HepG2 (cell line): ENCODE measurements at regions not wholly inside any gene's neighbourhood (a gene's known extent, or its start where the extent isn't known, plus 50 kb on each side); places are given as distances from the start of the nearest gene placed in this dataset.

ENCODE experiments used
- ATAC-seq: fragments of 200-7000 bp; cut with Tn5 transposase; 3 replicates; pipeline ENCODE4 v1.9.1; 2020; ENCODE audit warnings: mild to moderate bottlenecking, moderate library complexity
- BruUV-seq: library from RNA; stranded (reverse); fragments of 400-500 nt; replicated peaks from 2 replicates; lab custom pipeline; 2021; lab: Mats Ljungman, UMichigan
- CTCF ChIA-PET: fragments of 300-600 bp; formaldehyde crosslinking; extraction: SDS; loops from one replicate; lab custom pipeline; 2021; ENCODE audit warnings: low total read pairs, inconsistent platforms, low intra/inter-chr PET ratio; lab: Yijun Ruan, JAX
- POLR2A ChIA-PET: fragments of 350-600 bp; sonication (Branson Sonifier 250); formaldehyde crosslinking; loops from one replicate; lab custom pipeline; 2020; ENCODE audit warnings: antibody characterized with exemption, inconsistent platforms; lab: Yijun Ruan, JAX
- DNase-seq: peaks from one replicate; pipeline ENCODE4 v3.0.0-alpha.2; 2015; ENCODE audit warnings: low spot score
- FAIRE-seq: peaks from 3 replicates; lab custom pipeline; 2011; peaks lifted over from hg19 to GRCh38; lab: Jason Lieb, UNC
- H2AFZ ChIP-seq: one replicate; pipeline ENCODE4 v1.6.1; 2011; ENCODE audit warnings: low read length, inconsistent platforms
- H3K27ac ChIP-seq: fragments of 300-600 bp; 3 replicates; pipeline ENCODE4 v1.8.0; 2011; ENCODE audit warnings: mixed run types, mild to moderate bottlenecking, mixed read lengths, low read length, inconsistent platforms; ENCODE audit not compliant: insufficient read depth; ENCODE audit errors: extremely low read length
- H3K27me3 ChIP-seq, 2 experiments: fragments of 200-600 bp in 1 of 2; 2 replicates in 1 of 2; 3 replicates in 1 of 2; pipeline versions ENCODE4 v1.6.0 to v1.8.0; 2011; ENCODE audit warnings: low read length in 2 of 2, mild to moderate bottlenecking in 2 of 2, moderate library complexity in 2 of 2, inconsistent platforms in 1 of 2; ENCODE audit not compliant: insufficient read depth in 2 of 2, control insufficient read depth in 1 of 2
- H3K36me3 ChIP-seq, 2 experiments: fragments of 200-600 bp in 1 of 2; replicated peaks in 1 of 2; 2 replicates in 1 of 2; 3 replicates in 1 of 2; pipeline versions ENCODE4 v1.5.1 to v1.8.0; 2011; ENCODE audit warnings: low read length in 2 of 2, inconsistent platforms in 1 of 2; ENCODE audit not compliant: insufficient read depth in 2 of 2, control insufficient read depth in 1 of 2
- H3K4me1 ChIP-seq: 2 replicates; pipeline ENCODE4 v1.5.1; 2012; ENCODE audit warnings: low read length, inconsistent platforms; ENCODE audit not compliant: insufficient read depth
- H3K4me2 ChIP-seq: 2 replicates; pipeline ENCODE4 v1.6.0; 2011; ENCODE audit warnings: low read depth, low read length, inconsistent platforms
- H3K4me3 ChIP-seq, 3 experiments: fragments of 200-600 bp in 1 of 3; sonication (generic), shearing (Covaris generic) in 1 of 3; replicated peaks in 1 of 3; 2 replicates each; pipeline ENCODE4 v1.5.1; 2011 to 2016; ENCODE audit warnings: low read length in 3 of 3, inconsistent platforms in 2 of 3, low read depth in 2 of 3, mild to moderate bottlenecking in 2 of 3, control low read depth in 1 of 3, mixed read lengths in 1 of 3; ENCODE audit not compliant: insufficient read depth in 1 of 3
- H3K79me2 ChIP-seq: one replicate; pipeline ENCODE4 v1.6.1; 2011; ENCODE audit warnings: low read length, inconsistent platforms; ENCODE audit not compliant: insufficient read depth
- H3K9ac ChIP-seq: 2 replicates; pipeline ENCODE4 v1.6.0; 2011; ENCODE audit warnings: mild to moderate bottlenecking, low read depth, low read length, inconsistent platforms; ENCODE audit not compliant: insufficient read depth
- H3K9me3 ChIP-seq: 2 replicates; pipeline ENCODE4 v1.5.1; 2012; ENCODE audit warnings: mild to moderate bottlenecking, low read length
- H4K20me1 ChIP-seq: 2 replicates; pipeline ENCODE4 v1.6.0; 2011; ENCODE audit warnings: inconsistent platforms, mild to moderate bottlenecking, low read length, moderate library complexity; ENCODE audit not compliant: insufficient read depth
- ELK4 ChIP-seq: sonication (generic); formaldehyde crosslinking; IDR thresholded peaks from 2 replicates; pipeline ENCODE4 v1.9.0; 2021; ENCODE audit warnings: missing genetic modification reagents, borderline replicate concordance
- HNF1A ChIP-seq, 2 experiments: sonication (generic) in 1 of 2; formaldehyde crosslinking in 1 of 2; IDR thresholded peaks; 2 replicates each; pipeline versions ENCODE4 v1.4.0 to v1.6.1; 2016 to 2020; ENCODE audit warnings: borderline replicate concordance in 1 of 2, low read depth in 1 of 2, mild to moderate bottlenecking in 1 of 2, missing genetic modification reagents in 1 of 2
- JUNB ChIP-seq: sonication (generic); formaldehyde crosslinking; IDR thresholded peaks from 2 replicates; pipeline ENCODE4 v1.8.0; 2022; ENCODE audit warnings: missing genetic modification reagents, mild to moderate bottlenecking, borderline replicate concordance
- MAX ChIP-seq: IDR thresholded peaks from 2 replicates; pipeline ENCODE4 v1.6.1; 2012; ENCODE audit warnings: inconsistent platforms
- TRIM24 ChIP-seq: sonication (generic); formaldehyde crosslinking; IDR thresholded peaks from 2 replicates; pipeline ENCODE4 v1.8.0; 2022; ENCODE audit warnings: mild to moderate bottlenecking, missing genetic modification reagents
- ZNF326 ChIP-seq: sonication (generic); formaldehyde crosslinking; IDR thresholded peaks from 2 replicates; pipeline ENCODE4 v1.4.0; 2020; ENCODE audit warnings: missing genetic modification reagents, borderline replicate concordance
- ZNF570 ChIP-seq: sonication (generic); formaldehyde crosslinking; IDR thresholded peaks from 2 replicates; pipeline ENCODE4 v1.4.0; 2020; ENCODE audit warnings: mild to moderate bottlenecking, missing genetic modification reagents, borderline replicate concordance
- ZNF749 ChIP-seq: sonication (generic); formaldehyde crosslinking; IDR thresholded peaks from 2 replicates; pipeline ENCODE4 v1.8.0; 2022; ENCODE audit warnings: mild to moderate bottlenecking, missing genetic modification reagents, moderate library complexity, borderline replicate concordance
- ZNF790 ChIP-seq: sonication (generic); formaldehyde crosslinking; IDR thresholded peaks from 2 replicates; pipeline ENCODE4 v1.8.0; 2022; ENCODE audit warnings: missing genetic modification reagents, mild to moderate bottlenecking, borderline replicate concordance
- WGBS: methylation state at CpG from one replicate; pipeline ENCODE4 v1.1.6; 2017; ENCODE audit warnings: low lambda C conversion rate; 5-methylcytosine and 5-hydroxymethylcytosine counted together
- in situ Hi-C: cut with HindIII; loops from 2 replicates; pipeline ENCODE4 v1.10.0; 2017; ENCODE audit warnings: low pct_unique_long_range_greater_than_20kb; ENCODE audit not compliant: extremely low pct_ligation_motif_present
- intact Hi-C: fragments of 100-400 bp; cut with micrococcal nuclease; formaldehyde crosslinking; loops from one replicate; pipeline ENCODE4 v1.10.0; 2022; ENCODE audit not compliant: unreplicated experiment

GRCh38 chr10:10872035-10872673 is 145.5 kb upstream of the CELF2 start:
- no peaks in the 10 kb centered on the region for H3K4me1 ChIP-seq
- no peak overlapping the region for H3K9ac ChIP-seq
- no TSS peak for BruUV-seq
- no peaks in the 10 kb centered on the region; the same call in 1 of the 2 replicates for H3K9me3 ChIP-seq
- ChIA-PET CTCF (no interaction called here), POLR2A (no interaction called here)
- in situ Hi-C loops (no loop called here), intact Hi-C loops (no loop called here)
- WGBS: 3% methylated on average over 6 of the region's 6 CpGs
- no peak for DNase-seq
- H3K4me2 ChIP-seq: no peak overlapping the region
- H3K79me2 ChIP-seq: no peaks in the 10 kb centered on the region
- H3K36me3 ChIP-seq: no peaks in the 10 kb centered on the region
- H3K27me3 ChIP-seq: no peaks in the 10 kb centered on the region
- ATAC-seq: no peak
- no peak for TF ChIP-seq TRIM24 (CRISPR knock-in tag)
- TF ChIP-seq JUNB (CRISPR knock-in tag): no peak
- no peak for TF ChIP-seq MAX
- no peak for TF ChIP-seq ZNF790 (CRISPR knock-in tag)
- TF ChIP-seq ZNF749 (CRISPR knock-in tag): no peak
- TF ChIP-seq HNF1A (IDR thresholded peaks at IDR 0.05; ENCODE audit: low read depth): no peak
- TF ChIP-seq HNF1A (CRISPR knock-in tag; IDR thresholded peaks at IDR 0.05; ENCODE audit: borderline replicate concordance): no peak
- TF ChIP-seq ZNF570: no peak
- no peak for TF ChIP-seq ZNF326 (CRISPR knock-in tag)
- TF ChIP-seq ELK4 (CRISPR knock-in tag): no peak
- no peak overlapping the region for H3K4me3 ChIP-seq
- H4K20me1 ChIP-seq: no peaks in the 10 kb centered on the region
- no peak overlapping the region for H3K27ac ChIP-seq
- FAIRE-seq: no peak
- H2AFZ ChIP-seq: no peak overlapping the region
